Body of pancreas (tissue), 4 donors: ENCODE measurements at regions not wholly inside any gene's neighbourhood (a gene's known extent, or its start where the extent isn't known, plus 50 kb on each side); places are given as distances from the start of the nearest gene placed in this dataset.

Experiments used
- ATAC-seq: fragments of 150-250 bp; one replicate; pipeline ENCODE4 v1.9.1; 2016
- DNase-seq, 4 donors: peaks; one replicate each; pipeline ENCODE4 v3.0.0-alpha.2; 2019
- H3K27ac ChIP-seq, 4 donors: fragments of 200-600 bp; sonication (generic); 1 replicate in 3 of 4; 2 replicates in 1 of 4; pipeline versions ENCODE4 v1.5.1 to v1.6.1; 2016 to 2019; ENCODE audit warnings: mild to moderate bottlenecking in 1 of 4, mixed read lengths in 1 of 4, moderate library complexity in 1 of 4
- H3K27me3 ChIP-seq, 2 donors: fragments of 200-600 bp; sonication (generic); one replicate each; pipeline ENCODE4 v1.6.0; 2016; ENCODE audit warnings: mild to moderate bottlenecking in 1 of 2
- H3K36me3 ChIP-seq, 2 donors: fragments of 200-600 bp; sonication (generic); replicated peaks in 1 of 2; 2 replicates each; pipeline ENCODE4 v1.5.1; 2016; ENCODE audit warnings: low read depth in 2 of 2; ENCODE audit not compliant: insufficient read depth in 1 of 2
- H3K4me1 ChIP-seq: fragments of 200-600 bp; sonication (generic); one replicate; pipeline ENCODE4 v1.6.0; 2016
- H3K4me3 ChIP-seq, 2 donors: fragments of 200-600 bp; sonication (generic); 1 replicate in 1 of 2; 2 replicates in 1 of 2; pipeline ENCODE4 v1.5.1; 2016 to 2019
- H3K9me3 ChIP-seq, 3 donors: fragments of 200-600 bp; sonication (generic); 1 replicate in 2 of 3; 2 replicates in 1 of 3; pipeline ENCODE4 v1.5.1; 2016
- CTCF ChIP-seq, 7 experiments: fragments of 450-650 bp in 4 of 7; fragments of 200-600 bp in 3 of 7; sonication (generic) in 3 of 7; IDR thresholded peaks; one replicate each; pipeline ENCODE4 v1.5.1; 2016 to 2019; ENCODE audit warnings: antibody characterized with exemption in 7 of 7
- POLR2A ChIP-seq, 3 donors: fragments of 450-650 bp; IDR thresholded peaks; one replicate each; pipeline ENCODE4 v1.6.1; 2016; ENCODE audit warnings: antibody characterized with exemption in 3 of 3, mild to moderate bottlenecking in 2 of 3
- WGBS, 2 donors: methylation state at CpG; one replicate each; pipeline ENCODE4 v1.1.5; 2017; 5-methylcytosine and 5-hydroxymethylcytosine counted together
- intact Hi-C: fragments of 100-400 bp; cut with DNase I; formaldehyde crosslinking; loops from one replicate; pipeline ENCODE4 v1.15.1; 2023

DNA sequence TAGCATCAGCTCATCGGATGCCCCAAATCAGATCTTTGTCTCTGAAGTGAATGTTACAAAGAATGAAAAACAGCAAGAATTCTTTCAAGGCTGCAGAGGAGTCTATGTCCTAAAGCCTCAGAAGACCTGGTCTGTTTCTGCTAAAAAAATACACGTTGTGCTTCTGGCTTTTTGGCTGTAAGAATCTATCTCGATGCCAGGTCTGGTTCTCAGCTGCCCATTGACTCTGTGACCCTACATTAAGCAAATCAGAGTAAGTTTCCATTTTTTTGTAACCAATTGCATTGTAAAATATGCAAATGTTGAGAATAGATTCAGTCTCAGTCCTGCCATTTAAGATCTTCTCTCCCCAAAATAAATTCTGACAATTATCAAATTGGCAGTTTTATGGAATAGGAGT lies 705.4 kb downstream of the RFPL4B start:
- Histone ChIP-seq H3K9me3 (no peaks in the 10 kb centered on the region), H3K27ac (no peak overlapping the region), H3K27me3 (no peaks in the 10 kb centered on the region), H3K36me3 (no peaks in the 10 kb centered on the region), H3K4me1 (no peaks in the 10 kb centered on the region), H3K4me3 (no peak overlapping the region)
- DNase-seq (no peak), ATAC-seq (no peak)
- intact Hi-C loops, result no loop called here
- WGBS, 2 donors, result 67 to 78% methylated on average over 3 of the region's 3 CpGs
- TF ChIP-seq CTCF (IDR thresholded peaks at IDR 0.05) (no peak), POLR2A (IDR thresholded peaks at IDR 0.05) (no peak)

DNA sequence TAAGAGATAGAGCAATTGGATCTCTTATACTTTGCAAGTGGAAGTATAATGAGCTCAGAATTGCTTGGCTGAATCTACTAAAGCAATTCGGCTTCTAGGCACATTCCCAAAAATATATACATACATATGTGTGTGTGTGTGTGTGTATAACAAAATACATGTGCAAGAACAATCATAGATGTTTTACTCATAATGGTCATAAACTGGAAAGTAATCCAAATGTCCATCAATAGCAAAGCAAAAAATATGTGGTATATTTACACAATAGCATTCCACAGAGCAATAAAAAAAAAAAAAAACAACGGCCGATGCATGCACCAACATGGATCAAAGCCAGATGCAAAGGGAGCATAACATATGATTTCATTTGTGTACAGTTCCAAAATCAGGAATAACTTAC lies 707.9 kb downstream of the RFPL4B start:
- Histone ChIP-seq H3K4me1 (no peaks in the 10 kb centered on the region), H3K27me3 (no peaks in the 10 kb centered on the region), H3K4me3 (no peak overlapping the region), H3K27ac (no peak overlapping the region), H3K9me3 (no peaks in the 10 kb centered on the region), H3K36me3 (no peaks in the 10 kb centered on the region)
- TF ChIP-seq CTCF (IDR thresholded peaks at IDR 0.05) (no peak), POLR2A (IDR thresholded peaks at IDR 0.05) (no peak)
- intact Hi-C loops, result no loop called here
- DNase-seq (no peak), ATAC-seq (no peak)
- 25 to 36% methylated on average over 3 of the region's 3 CpGs for WGBS, 2 donors

- no peaks in the 10 kb centered on the region for H3K27me3 ChIP-seq
- TF ChIP-seq CTCF (IDR thresholded peaks at IDR 0.05), result no peak
- TF ChIP-seq POLR2A (IDR thresholded peaks at IDR 0.05), result no peak
- H3K36me3 ChIP-seq, result no peaks in the 10 kb centered on the region
- 0 to 13% methylated on average over 1 of the region's 1 CpG for WGBS, 2 donors
- intact Hi-C loops, result no loop called here
- no peaks in the 10 kb centered on the region for H3K9me3 ChIP-seq
- H3K27ac ChIP-seq, result no peak overlapping the region
- H3K4me3 ChIP-seq, result no peak overlapping the region
- DNase-seq (no peak), ATAC-seq (no peak)
- no peaks in the 10 kb centered on the region for H3K4me1 ChIP-seq
Measured at GRCh38 chr6:113055998-113056397, 708.9 kb downstream of the RFPL4B start.

DNA sequence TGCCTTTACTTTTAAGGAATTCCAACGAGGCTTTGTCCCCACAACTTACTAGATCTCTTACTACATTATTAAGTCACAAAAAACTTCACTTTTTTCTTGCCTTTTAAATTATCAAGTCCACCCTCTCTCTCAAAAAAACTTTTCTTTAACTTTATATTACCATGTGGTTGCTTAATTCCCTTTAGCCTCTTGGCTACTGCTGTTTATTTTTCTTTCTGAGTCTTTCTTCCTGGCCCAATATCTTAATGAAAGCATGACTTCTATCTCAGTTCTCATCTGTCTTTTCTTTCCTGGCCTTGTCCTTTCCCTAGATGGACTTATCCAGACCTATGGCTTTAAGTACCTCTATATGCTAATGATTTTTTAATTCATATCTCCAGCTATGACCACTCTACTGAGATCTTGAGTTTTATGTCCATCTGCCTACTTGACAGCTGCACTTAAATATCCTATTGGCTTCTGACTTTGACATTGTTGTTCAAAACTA lies 710.5 kb downstream of the RFPL4B start:
- Histone ChIP-seq H3K9me3 (no peaks in the 10 kb centered on the region), H3K36me3 (no peaks in the 10 kb centered on the region), H3K27me3 (no peaks in the 10 kb centered on the region), H3K4me3 (no peak overlapping the region), H3K4me1 (no peaks in the 10 kb centered on the region), H3K27ac (no peak overlapping the region)
- DNase-seq (no peak), ATAC-seq (no peak)
- 28 to 45% methylated on average over 1 of the region's 1 CpG for WGBS, 2 donors
- intact Hi-C loops, result no loop called here
- no peak for TF ChIP-seq CTCF (IDR thresholded peaks at IDR 0.05)
- no peak for TF ChIP-seq POLR2A (IDR thresholded peaks at IDR 0.05)

DNA sequence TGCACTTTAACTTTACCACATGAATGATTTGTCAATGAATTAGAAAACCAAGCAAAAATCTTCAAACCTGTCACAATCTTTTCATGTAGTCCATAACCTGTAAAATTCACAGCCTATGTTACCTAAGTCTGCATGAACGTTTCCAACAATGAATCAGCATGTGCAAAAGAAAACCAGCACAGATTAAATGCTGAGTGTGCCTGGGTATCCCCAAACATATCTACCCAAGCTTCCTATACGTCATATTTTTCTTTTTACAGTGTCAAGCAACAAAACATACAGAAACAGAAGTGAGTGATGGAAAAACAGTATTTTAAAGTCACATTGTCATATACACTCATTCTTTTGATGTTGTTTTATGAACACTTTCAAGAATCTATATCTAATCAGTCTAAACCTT lies 713.5 kb downstream of the RFPL4B start:
- TF ChIP-seq POLR2A (IDR thresholded peaks at IDR 0.05), result no peak
- TF ChIP-seq CTCF (IDR thresholded peaks at IDR 0.05), result no peak
- H3K4me3 ChIP-seq, result no peak overlapping the region
- intact Hi-C loops, result no loop called here
- no peaks in the 10 kb centered on the region for H3K9me3 ChIP-seq
- H3K27ac ChIP-seq, result no peak overlapping the region
- H3K4me1 ChIP-seq, result no peaks in the 10 kb centered on the region
- H3K36me3 ChIP-seq, result no peaks in the 10 kb centered on the region
- DNase-seq (no peak), ATAC-seq (no peak)
- no peaks in the 10 kb centered on the region for H3K27me3 ChIP-seq
- 41 to 45% methylated on average over 2 of the region's 2 CpGs for WGBS, 2 donors
